Bronchial epithelial cell (primary cell): ENCODE measurements at regions not wholly inside any gene's neighbourhood (a gene's known extent, or its start where the extent isn't known, plus 50 kb on each side); places are given as distances from the start of the nearest gene placed in this dataset.

Experiments
- DNase-seq: peaks from one replicate; pipeline ENCODE4 v3.0.0-alpha.2; 2010; ENCODE audit warnings: low read depth
- FAIRE-seq: peaks from 2 replicates; lab custom pipeline; 2011; peaks lifted over from hg19 to GRCh38; lab: Jason Lieb, UNC
- H3K27me3 ChIP-seq: 2 replicates; pipeline ENCODE4 v1.5.1; 2011; ENCODE audit warnings: low read length; ENCODE audit not compliant: control insufficient read depth, insufficient read depth
- H3K36me3 ChIP-seq: 2 replicates; pipeline ENCODE4 v1.5.1; 2011; ENCODE audit warnings: low read length; ENCODE audit not compliant: control insufficient read depth, insufficient read depth
- H3K4me3 ChIP-seq: 2 replicates; pipeline ENCODE4 v1.5.1; 2011; ENCODE audit warnings: mild to moderate bottlenecking, low read depth, low read length, control low read depth
- CTCF ChIP-seq: IDR thresholded peaks from 2 replicates; pipeline ENCODE4 v1.5.1; 2011; ENCODE audit warnings: mild to moderate bottlenecking, moderate library complexity, low read length, control low read depth, inconsistent platforms; ENCODE audit not compliant: insufficient read depth, severe bottlenecking

GRCh38 chr18:53906681-53907080 lies 317.8 kb downstream of the MBD2 start:
- no peaks in the 10 kb centered on the region for H3K27me3 ChIP-seq
- DNase-seq (no peak), FAIRE-seq (no peak)
- no peak for TF ChIP-seq CTCF
- H3K36me3 ChIP-seq: no peaks in the 10 kb centered on the region
- H3K4me3 ChIP-seq: no peak overlapping the region

GRCh38 chr18:53894675-53895442 lies 329.6 kb downstream of the MBD2 start:
- H3K27me3 ChIP-seq: peaks cover 1% of the 10 kb centered on the region

GRCh38 chr18:53887447-53887846 lies 337.0 kb downstream of the MBD2 start:
- peaks cover under 1% of the 10 kb centered on the region for H3K27me3 ChIP-seq
- H3K4me3 ChIP-seq: no peak overlapping the region
- TF ChIP-seq CTCF: no peak
- H3K36me3 ChIP-seq: no peaks in the 10 kb centered on the region
- FAIRE-seq: no peak
- DNase-seq: no peak

More at GRCh38 chr18:53894675-53895442, 329.6 kb downstream of the MBD2 start:
- no peaks in the 10 kb centered on the region for H3K36me3 ChIP-seq
- no peak overlapping the region for H3K4me3 ChIP-seq
- DNase-seq (no peak), FAIRE-seq (no peak)
- no peak for TF ChIP-seq CTCF

- FAIRE-seq (no peak), DNase-seq (no peak)
- no peak for TF ChIP-seq CTCF
- Histone ChIP-seq H3K36me3 (no peaks in the 10 kb centered on the region), H3K27me3 (no peaks in the 10 kb centered on the region), H3K4me3 (no peak overlapping the region)
Measured at GRCh38 chr18:53886058-53886457, 338.4 kb downstream of the MBD2 start.

GRCh38 chr18:53883771-53884170 lies 340.7 kb downstream of the MBD2 start:
- Histone ChIP-seq H3K27me3 (no peaks in the 10 kb centered on the region), H3K36me3 (no peaks in the 10 kb centered on the region), H3K4me3 (no peak overlapping the region)
- no peak for TF ChIP-seq CTCF
- DNase-seq: no peak
- FAIRE-seq: no peak

GRCh38 chr18:53874103-53874502 lies 350.4 kb downstream of the MBD2 start:
- Histone ChIP-seq H3K36me3 (no peaks in the 10 kb centered on the region), H3K27me3 (no peaks in the 10 kb centered on the region), H3K4me3 (no peak overlapping the region)
- FAIRE-seq (no peak), DNase-seq (no peak)
- TF ChIP-seq CTCF: no peak
